Coronary artery (tissue), 2 donors: ENCODE measurements at regions not wholly inside any gene's neighbourhood (a gene's known extent, or its start where the extent isn't known, plus 50 kb on each side); places are given as distances from the start of the nearest gene placed in this dataset.

Experiments
- DNase-seq: peaks from one replicate; pipeline ENCODE4 v3.0.0-alpha.2; 2017; ENCODE audit warnings: low spot score
- H3K27ac ChIP-seq, 2 donors: fragments of 200-600 bp; sonication (generic); one replicate each; pipeline ENCODE4 v1.5.1; 2016 to 2019
- H3K4me3 ChIP-seq: fragments of 200-600 bp; sonication (generic); 2 replicates; pipeline ENCODE4 v1.5.1; 2016; ENCODE audit warnings: mild to moderate bottlenecking, moderate library complexity
- CTCF ChIP-seq: fragments of 200-600 bp; sonication (generic); IDR thresholded peaks from one replicate; pipeline ENCODE4 v1.5.1; 2019; ENCODE audit warnings: antibody characterized with exemption

DNA sequence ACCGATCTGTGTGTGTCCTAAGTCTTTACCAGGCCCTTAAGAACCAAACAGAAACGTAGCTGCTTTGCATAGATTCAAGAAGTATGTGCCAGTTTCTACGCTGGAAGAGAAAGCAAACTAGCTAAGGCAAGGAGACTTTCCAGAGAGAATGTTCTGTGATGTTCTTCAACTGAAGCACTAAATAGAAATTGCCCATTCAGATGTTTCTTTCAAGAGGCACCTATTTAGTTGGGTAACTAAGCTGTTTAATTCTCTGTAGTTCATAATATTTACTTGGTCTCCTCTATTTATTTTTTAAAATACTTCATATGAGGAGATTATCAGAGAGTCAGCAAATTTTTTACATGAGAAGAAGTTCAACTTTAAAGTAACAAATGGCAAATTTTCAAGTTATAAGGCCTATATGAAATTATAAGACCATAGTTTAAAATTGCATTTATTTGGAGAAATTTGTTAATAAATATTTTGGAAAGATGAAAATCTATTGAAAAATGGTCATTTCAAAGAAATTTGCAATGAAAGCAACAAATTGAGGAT is 279.0 kb downstream of the NEBL start:
- no peak for TF ChIP-seq CTCF
- H3K27ac ChIP-seq: no peak overlapping the region
- no peak for DNase-seq
- no peak overlapping the region for H3K4me3 ChIP-seq

DNA sequence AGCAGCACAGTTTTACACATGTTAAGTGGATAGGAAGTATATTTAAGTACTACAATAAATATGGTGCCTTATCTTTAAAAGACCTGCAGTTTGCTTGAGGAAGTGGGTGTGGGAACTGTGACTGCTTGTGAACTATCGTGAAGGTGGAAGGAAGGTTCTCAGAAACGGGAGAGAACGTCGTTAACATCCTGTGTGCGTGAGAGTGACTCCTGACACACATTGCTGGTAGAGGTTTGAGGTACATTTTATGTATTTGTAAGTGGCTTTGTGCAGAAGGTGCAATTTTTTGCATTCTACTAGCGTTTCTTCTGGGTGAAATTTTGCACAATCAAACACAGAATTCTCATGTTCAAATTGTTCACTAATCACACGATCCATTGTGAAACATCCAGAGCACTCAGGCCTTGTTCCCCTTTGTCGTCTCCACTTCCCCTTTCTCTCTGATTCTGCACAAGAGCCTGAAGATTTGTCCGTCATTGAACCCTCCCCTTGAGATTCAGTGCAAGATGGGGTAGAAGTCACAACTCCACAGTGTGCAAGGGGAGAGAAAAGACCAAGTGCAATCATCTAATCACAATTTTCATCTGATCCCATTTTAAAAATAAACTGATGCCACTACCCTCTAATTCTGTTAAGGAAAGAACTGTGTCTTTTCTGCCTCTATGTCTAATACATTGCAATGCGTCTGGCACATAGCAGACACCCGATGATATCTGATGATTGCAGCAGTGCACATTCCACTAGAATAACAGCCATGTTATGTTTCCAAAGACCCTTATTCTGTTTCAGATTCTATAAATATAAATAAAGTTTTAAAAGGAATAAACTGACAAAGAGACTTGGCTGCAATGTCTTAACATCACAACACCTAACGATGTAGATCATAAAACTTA is 279.9 kb downstream of the NEBL start:
- no peak overlapping the region for H3K4me3 ChIP-seq
- H3K27ac ChIP-seq: no peak overlapping the region
- no peak for DNase-seq
- TF ChIP-seq CTCF: no peak

- TF ChIP-seq CTCF: no peak
- no peak for DNase-seq
- Histone ChIP-seq H3K4me3 (no peak overlapping the region), H3K27ac (no peak overlapping the region)
These were observed 280.9 kb downstream of the NEBL start for GRCh38 chr10:20616056-20616671.

DNA sequence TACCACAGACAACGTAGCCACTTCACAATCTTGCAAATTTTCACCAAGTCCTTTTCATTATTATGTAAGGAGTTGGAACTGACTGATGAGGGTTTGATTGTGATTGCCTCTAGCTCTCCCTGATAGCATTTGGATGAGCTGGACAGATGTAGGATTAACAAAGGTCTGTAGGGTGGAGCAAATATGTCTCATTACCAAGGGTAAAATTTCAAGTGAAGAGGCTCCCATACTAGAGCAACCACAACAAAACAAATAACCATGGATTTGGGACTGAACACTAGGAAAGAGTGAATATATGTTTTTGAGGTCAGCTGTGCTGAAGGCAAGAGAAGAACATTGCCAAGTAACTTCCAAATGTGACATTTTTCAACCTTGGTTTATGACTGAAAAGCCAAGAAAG is 281.7 kb downstream of the NEBL start:
- Histone ChIP-seq H3K4me3 (no peak overlapping the region), H3K27ac (no peak overlapping the region)
- no peak for TF ChIP-seq CTCF
- DNase-seq: no peak

DNA sequence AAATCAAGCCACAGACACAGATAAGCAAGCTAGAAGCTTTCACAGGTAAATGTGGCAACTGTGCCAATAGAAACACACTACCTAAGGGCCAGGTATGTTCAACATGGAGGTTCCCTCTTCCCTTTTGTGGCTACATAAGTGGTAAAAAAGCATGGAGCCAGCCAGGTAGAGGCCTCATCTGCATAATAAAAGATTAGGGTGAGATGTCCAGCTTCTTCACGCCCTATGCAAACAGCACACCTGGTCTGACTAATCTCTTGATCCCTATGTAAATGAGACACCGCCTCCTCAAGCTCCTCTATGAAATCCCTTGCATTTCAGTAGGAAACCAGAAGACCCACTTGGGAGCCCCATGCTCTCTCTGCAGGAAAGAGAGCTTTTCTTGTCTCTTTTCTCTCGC is 282.2 kb downstream of the NEBL start:
- Histone ChIP-seq H3K4me3 (no peak overlapping the region), H3K27ac (no peak overlapping the region)
- TF ChIP-seq CTCF: no peak
- DNase-seq: no peak

DNA sequence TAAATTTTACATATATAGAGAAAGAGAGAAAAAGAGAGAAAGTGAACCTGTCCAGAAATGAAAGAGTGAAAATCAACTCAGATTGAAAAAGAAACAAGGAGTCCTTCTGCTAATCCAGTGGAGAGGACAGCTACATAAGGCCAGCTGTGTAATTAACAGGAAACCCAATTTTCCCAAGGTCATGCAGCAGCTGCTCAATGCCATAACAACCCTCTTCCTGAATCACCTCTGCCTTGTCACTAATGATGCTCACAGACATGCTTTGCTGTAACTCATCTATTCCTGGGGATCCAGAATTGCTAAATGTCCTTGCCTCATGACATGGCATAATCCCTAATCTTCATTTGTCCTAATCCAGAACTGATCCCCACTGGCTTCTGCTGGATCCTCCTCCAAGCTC is 288.6 kb downstream of the NEBL start:
- no peak for TF ChIP-seq CTCF
- no peak for DNase-seq
- no peak overlapping the region for H3K4me3 ChIP-seq
- no peak overlapping the region for H3K27ac ChIP-seq
